OCI-LY3 (cell line): ENCODE measurements at regions not wholly inside any gene's neighbourhood (a gene's known extent, or its start where the extent isn't known, plus 50 kb on each side); places are given as distances from the start of the nearest gene placed in this dataset.
"Not testable (repeated sequence)": the region's sequence is repeated elsewhere in the genome, so short reads cannot be mapped to it uniquely, and the experiment has no call there.

Experiments used
- CTCF ChIP-seq: fragments of 200-600, 300-600 bp; sonication (generic); IDR thresholded peaks from 2 replicates; pipeline ENCODE4 v1.5.1; 2014; ENCODE audit warnings: antibody characterized with exemption, low read length, low read depth
- EZH2phosphoT487 ChIP-seq: fragments of 200-600 bp; shearing (Covaris generic); IDR thresholded peaks from 2 replicates; pipeline ENCODE4 v1.6.1; 2018; ENCODE audit warnings: antibody characterized with exemption, mixed run types, low read depth

GRCh38 chr6:37091586-37091985 lies 78.4 kb upstream of the PIM1 start:
- not testable (repeated sequence) for TF ChIP-seq CTCF, EZH2phosphoT487
